CD14-positive monocyte (primary cell): ENCODE measurements at regions not wholly inside any gene's neighbourhood (a gene's known extent, or its start where the extent isn't known, plus 50 kb on each side); places are given as distances from the start of the nearest gene placed in this dataset.

Experiments used
- DNase-seq, 3 donors: peaks; one replicate each; pipeline ENCODE4 v3.0.0-alpha.2; 2011 to 2022
- H2AFZ ChIP-seq: 2 replicates; pipeline ENCODE4 v1.6.0; 2012; ENCODE audit warnings: mild to moderate bottlenecking, low read depth, low read length, inconsistent platforms; ENCODE audit not compliant: insufficient read depth, poor library complexity, severe bottlenecking
- H3K27ac ChIP-seq, 2 donors: 1 replicate in 1 of 2; 2 replicates in 1 of 2; pipeline ENCODE4 v1.5.1; 2012 to 2013; ENCODE audit warnings: low read length in 2 of 2, control low read depth in 1 of 2, inconsistent platforms in 1 of 2, low read depth in 1 of 2, mild to moderate bottlenecking in 1 of 2
- H3K27me3 ChIP-seq, 2 donors: one replicate each; pipeline versions ENCODE4 v1.6.0 to v1.6.1; 2011 to 2013; ENCODE audit warnings: low read length in 2 of 2; ENCODE audit not compliant: control insufficient read depth in 2 of 2, insufficient read depth in 2 of 2
- H3K36me3 ChIP-seq, 2 donors: replicated peaks in 1 of 2; 1 replicate in 1 of 2; 2 replicates in 1 of 2; pipeline versions ENCODE4 v1.5.1 to v1.6.1; 2012 to 2013; ENCODE audit warnings: low read length in 2 of 2, control low read depth in 1 of 2, inconsistent platforms in 1 of 2, mild to moderate bottlenecking in 1 of 2; ENCODE audit not compliant: insufficient read depth in 2 of 2, control insufficient read depth in 1 of 2
- H3K4me1 ChIP-seq, 2 donors: 1 replicate in 1 of 2; 2 replicates in 1 of 2; pipeline versions ENCODE4 v1.5.1 to v1.6.1; 2012 to 2013; ENCODE audit warnings: low read length in 2 of 2, control low read depth in 1 of 2, inconsistent platforms in 1 of 2, mild to moderate bottlenecking in 1 of 2, moderate library complexity in 1 of 2; ENCODE audit not compliant: insufficient read depth in 2 of 2, control insufficient read depth in 1 of 2
- H3K4me2 ChIP-seq: replicated peaks from 2 replicates; pipeline ENCODE3; 2012; ENCODE audit warnings: low read length, moderate library complexity, mild to moderate bottlenecking; ENCODE audit not compliant: poor library complexity, severe bottlenecking; ENCODE audit errors: extremely low read depth
- H3K4me3 ChIP-seq, 3 experiments: fragments of 200-600 bp in 1 of 3; sonication (generic) in 1 of 3; replicated peaks in 1 of 3; 1 replicate in 2 of 3; 2 replicates in 1 of 3; pipeline ENCODE4 v1.5.1; 2011 to 2013; ENCODE audit warnings: low read length in 3 of 3, mild to moderate bottlenecking in 3 of 3, control low read depth in 2 of 3, low read depth in 2 of 3, inconsistent platforms in 1 of 3, moderate library complexity in 1 of 3
- H3K79me2 ChIP-seq: 2 replicates; pipeline ENCODE4 v1.6.0; 2012; ENCODE audit warnings: mild to moderate bottlenecking, control low read depth, inconsistent platforms, low read length, moderate library complexity; ENCODE audit not compliant: insufficient read depth
- H3K9ac ChIP-seq: 2 replicates; pipeline ENCODE4 v1.6.0; 2017; ENCODE audit warnings: low read length, mild to moderate bottlenecking; ENCODE audit not compliant: insufficient read depth, poor library complexity, severe bottlenecking
- H3K9me3 ChIP-seq, 2 donors: replicated peaks in 1 of 2; 1 replicate in 1 of 2; 2 replicates in 1 of 2; pipeline versions ENCODE4 v1.5.1 to v1.6.1; 2012 to 2013; ENCODE audit warnings: low read length in 2 of 2, control low read depth in 1 of 2; ENCODE audit not compliant: control insufficient read depth in 1 of 2, insufficient read depth in 1 of 2
- H4K20me1 ChIP-seq: 2 replicates; pipeline ENCODE4 v1.6.0; 2012; ENCODE audit warnings: mild to moderate bottlenecking, low read length, control low read depth, moderate library complexity; ENCODE audit not compliant: insufficient read depth
- H3K27ac Mint-ChIP-seq, 7 donors: one replicate each; pipeline ENCODE4 v1.8.0; 2020; ENCODE audit warnings: mild to moderate bottlenecking in 7 of 7, mixed read lengths in 7 of 7, moderate library complexity in 6 of 7, inconsistent platforms in 2 of 7
- H3K27me3 Mint-ChIP-seq, 3 donors: one replicate each; pipeline ENCODE4 v1.8.0; 2021 to 2022; ENCODE audit warnings: low read depth in 3 of 3, mild to moderate bottlenecking in 3 of 3, mixed read lengths in 3 of 3, moderate library complexity in 3 of 3, inconsistent platforms in 1 of 3
- H3K36me3 Mint-ChIP-seq, 2 donors: one replicate each; pipeline ENCODE4 v1.8.0; 2020; ENCODE audit warnings: mixed read lengths in 2 of 2, inconsistent platforms in 1 of 2, mild to moderate bottlenecking in 1 of 2
- H3K4me1 Mint-ChIP-seq: one replicate; pipeline ENCODE4 v1.8.0; 2020; ENCODE audit warnings: mild to moderate bottlenecking, mixed read lengths
- H3K4me3 Mint-ChIP-seq, 2 donors: one replicate each; pipeline ENCODE4 v1.8.0; 2020; ENCODE audit warnings: mild to moderate bottlenecking in 2 of 2, mixed read lengths in 2 of 2, moderate library complexity in 1 of 2
- H3K9me3 Mint-ChIP-seq, 7 donors: one replicate each; pipeline ENCODE4 v1.8.0; 2020 to 2022; ENCODE audit warnings: mixed read lengths in 7 of 7, mild to moderate bottlenecking in 6 of 7, moderate library complexity in 6 of 7, inconsistent platforms in 2 of 7
- WGBS: methylation state at CpG from one replicate; pipeline ENCODE4 v1.1.5; 2013; ENCODE audit warnings: missing lambda C conversion rate; ENCODE audit not compliant: insufficient coverage; 5-methylcytosine and 5-hydroxymethylcytosine counted together
- intact Hi-C, 2 donors: fragments of 100-400 bp; cut with micrococcal nuclease; formaldehyde crosslinking; loops; one replicate each; pipeline versions ENCODE4 v1.15.0 to v1.15.1; 2023
- TF ChIP-seq, protein P1 (sequence below): fragments of 200-600 bp; IDR thresholded peaks from one replicate; pipeline ENCODE4 v1.8.0; 2022; ENCODE audit warnings: antibody characterized with exemption, mild to moderate bottlenecking

DNA sequence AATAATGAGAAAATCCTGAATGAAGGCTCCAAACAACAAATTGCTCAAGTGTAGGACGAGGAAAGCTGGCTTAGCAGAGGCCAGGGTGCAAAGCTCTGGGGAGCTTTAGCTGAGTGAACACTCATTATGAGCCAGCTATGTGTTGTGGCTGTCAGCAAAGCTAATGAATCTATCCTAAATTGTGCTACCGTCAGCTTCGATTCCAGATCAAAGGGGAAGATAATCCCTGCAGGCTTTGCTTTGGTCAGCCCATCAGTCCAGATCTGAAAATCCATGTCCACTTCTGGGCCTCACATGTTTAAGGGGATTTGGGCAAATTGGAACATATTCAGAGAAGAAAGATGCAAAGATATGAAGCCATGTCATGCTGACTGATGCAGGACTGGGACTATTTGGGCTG is 180.9 kb upstream of the ZBED5 start:
- no peaks in the 10 kb centered on the region for H3K9me3 Mint-ChIP-seq
- no peak overlapping the region for H3K9ac ChIP-seq
- DNase-seq, result no peak
- H2AFZ ChIP-seq, result no peak overlapping the region
- no peak overlapping the region for H3K4me2 ChIP-seq
- no peak overlapping the region for H3K4me3 ChIP-seq
- WGBS, result 80% methylated on average over 1 of the region's 3 CpGs
- no peaks in the 10 kb centered on the region for H3K36me3 ChIP-seq
- H3K27me3 Mint-ChIP-seq, result peaks cover 1 to 2% (median 1%) of the 10 kb centered on the region in 3 donors
- no peak overlapping the region for H3K27ac ChIP-seq
- H3K79me2 ChIP-seq, result no peaks in the 10 kb centered on the region
- no peaks in the 10 kb centered on the region for H3K9me3 ChIP-seq
- H3K4me3 Mint-ChIP-seq, result no peak overlapping the region
- no peaks in the 10 kb centered on the region for H3K4me1 ChIP-seq
- H3K36me3 Mint-ChIP-seq, result no peaks in the 10 kb centered on the region
- TF ChIP-seq, protein P1, sequence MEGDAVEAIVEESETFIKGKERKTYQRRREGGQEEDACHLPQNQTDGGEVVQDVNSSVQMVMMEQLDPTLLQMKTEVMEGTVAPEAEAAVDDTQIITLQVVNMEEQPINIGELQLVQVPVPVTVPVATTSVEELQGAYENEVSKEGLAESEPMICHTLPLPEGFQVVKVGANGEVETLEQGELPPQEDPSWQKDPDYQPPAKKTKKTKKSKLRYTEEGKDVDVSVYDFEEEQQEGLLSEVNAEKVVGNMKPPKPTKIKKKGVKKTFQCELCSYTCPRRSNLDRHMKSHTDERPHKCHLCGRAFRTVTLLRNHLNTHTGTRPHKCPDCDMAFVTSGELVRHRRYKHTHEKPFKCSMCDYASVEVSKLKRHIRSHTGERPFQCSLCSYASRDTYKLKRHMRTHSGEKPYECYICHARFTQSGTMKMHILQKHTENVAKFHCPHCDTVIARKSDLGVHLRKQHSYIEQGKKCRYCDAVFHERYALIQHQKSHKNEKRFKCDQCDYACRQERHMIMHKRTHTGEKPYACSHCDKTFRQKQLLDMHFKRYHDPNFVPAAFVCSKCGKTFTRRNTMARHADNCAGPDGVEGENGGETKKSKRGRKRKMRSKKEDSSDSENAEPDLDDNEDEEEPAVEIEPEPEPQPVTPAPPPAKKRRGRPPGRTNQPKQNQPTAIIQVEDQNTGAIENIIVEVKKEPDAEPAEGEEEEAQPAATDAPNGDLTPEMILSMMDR, result no peak
- H4K20me1 ChIP-seq, result no peaks in the 10 kb centered on the region
- intact Hi-C loops, result no loop called here
- no peak overlapping the region for H3K27ac Mint-ChIP-seq
- H3K4me1 Mint-ChIP-seq, result no peaks in the 10 kb centered on the region
- H3K27me3 ChIP-seq, result no peaks in the 10 kb centered on the region

DNA sequence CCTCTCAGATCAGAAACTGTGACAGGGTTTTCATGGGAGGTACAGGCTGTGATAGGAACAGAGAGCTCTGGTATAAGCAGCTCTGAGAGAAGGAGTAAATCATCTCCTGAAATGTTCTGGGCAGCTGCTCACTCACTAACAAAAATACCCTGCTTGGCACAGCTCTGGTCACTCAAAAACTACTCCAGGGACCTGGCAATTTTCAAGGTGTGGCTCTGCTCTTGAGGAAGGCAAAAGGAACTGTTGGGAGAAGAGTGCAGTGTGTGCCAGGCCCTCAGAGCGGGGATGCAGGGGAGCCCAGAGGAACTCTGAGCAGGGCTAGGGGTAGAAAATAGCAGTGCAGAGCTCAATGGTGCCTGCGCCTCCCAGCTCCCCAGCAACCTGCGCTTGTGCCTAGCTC is 180.5 kb upstream of the ZBED5 start:
- no peak overlapping the region for H3K27ac Mint-ChIP-seq
- Histone ChIP-seq H3K27ac (no peak overlapping the region), H3K4me3 (no peak overlapping the region), H3K4me2 (no peak overlapping the region), H3K9me3 (no peaks in the 10 kb centered on the region), H3K4me1 (no peaks in the 10 kb centered on the region), H3K79me2 (no peaks in the 10 kb centered on the region), H3K9ac (no peak overlapping the region), H3K36me3 (no peaks in the 10 kb centered on the region), H3K27me3 (no peaks in the 10 kb centered on the region), H2AFZ (no peak overlapping the region), H4K20me1 (no peaks in the 10 kb centered on the region)
- intact Hi-C loops, result no loop called here
- H3K4me3 Mint-ChIP-seq, result no peak overlapping the region
- WGBS, result 94% methylated on average over 2 of the region's 3 CpGs
- DNase-seq, result no peak
- no peaks in the 10 kb centered on the region for H3K4me1 Mint-ChIP-seq
- no peaks in the 10 kb centered on the region for H3K36me3 Mint-ChIP-seq
- TF ChIP-seq, protein P1, result no peak
- H3K9me3 Mint-ChIP-seq, result no peaks in the 10 kb centered on the region
- H3K27me3 Mint-ChIP-seq, result peaks cover 1 to 4% (median 2%) of the 10 kb centered on the region in 3 donors
